ENCODE measurements at regions not wholly inside any gene's neighbourhood (a gene's known extent, or its start where the extent isn't known, plus 50 kb on each side); places are given as distances from the start of the nearest gene placed in this dataset.
"Not testable (repeated sequence)": the region's sequence is repeated elsewhere in the genome, so short reads cannot be mapped to it uniquely, and the experiment has no call there.

GRCh38 chr22:23500508-23501260, 79.4 kb downstream of the IGLL1 start:
- no peak overlapping the region for H3K4me3 ChIP-seq
- ATAC-seq (no peak), DNase-seq (peak in 1 of 5 donors; percentile 32)
- 49 to 70% (median 62%) methylated on average over 10 to 13 of the region's 13 CpGs for WGBS, 4 donors
- no peak overlapping the region for H3K27ac ChIP-seq
- TF ChIP-seq CTCF (IDR thresholded peaks at IDR 0.05) (no peak), POLR2A (IDR thresholded peaks at IDR 0.05) (no peak)
- no peaks in the 10 kb centered on the region for H3K9me3 ChIP-seq
- H3K4me1 ChIP-seq, result peaks cover 0 to 12% (median 0%) of the 10 kb centered on the region in 12 donors
- intact Hi-C loops (cut with DNase I), result no loop called here
- H3K27me3 ChIP-seq, result no peaks in the 10 kb centered on the region
- no peaks in the 10 kb centered on the region for H3K36me3 ChIP-seq

GRCh38 chr22:23499845-23500500, 80.1 kb downstream of the IGLL1 start:
- DNase-seq (peak in 1 of 5 donors; percentile 24), ATAC-seq (no peak)
- H3K4me1 ChIP-seq, result peaks cover 0 to 12% (median 0%) of the 10 kb centered on the region in 12 donors
- H3K27me3 ChIP-seq, result no peaks in the 10 kb centered on the region
- no peaks in the 10 kb centered on the region for H3K9me3 ChIP-seq
- no peak overlapping the region for H3K4me3 ChIP-seq
- intact Hi-C loops (cut with DNase I), result no loop called here
- TF ChIP-seq POLR2A (IDR thresholded peaks at IDR 0.05), result no peak
- no peak for TF ChIP-seq CTCF (IDR thresholded peaks at IDR 0.05)
- no peaks in the 10 kb centered on the region for H3K36me3 ChIP-seq
- WGBS, 4 donors, result 68 to 81% (median 74%) methylated on average over 8 of the region's 8 CpGs
- no peak overlapping the region for H3K27ac ChIP-seq

GRCh38 chr22:23498811-23499798, 81.0 kb downstream of the IGLL1 start:
- no peak for TF ChIP-seq CTCF (IDR thresholded peaks at IDR 0.05)
- H3K27ac ChIP-seq, result no peak overlapping the region
- H3K27me3 ChIP-seq, result no peaks in the 10 kb centered on the region
- peaks cover 0 to 4% (median 0%) of the 10 kb centered on the region in 12 donors for H3K4me1 ChIP-seq
- ATAC-seq (no peak), DNase-seq (peak in 1 of 5 donors; percentile 28)
- no peak overlapping the region for H3K4me3 ChIP-seq
- H3K36me3 ChIP-seq, result no peaks in the 10 kb centered on the region
- WGBS, 4 donors, result 59 to 71% (median 67%) methylated on average over 15 to 22 of the region's 22 CpGs
- H3K9me3 ChIP-seq, result no peaks in the 10 kb centered on the region
- intact Hi-C loops (cut with DNase I), result no loop called here

GRCh38 chr22:23497889-23498288, 82.2 kb downstream of the IGLL1 start:
- H3K9me3 ChIP-seq; H3K36me3 ChIP-seq; H3K27ac ChIP-seq; H3K4me1 ChIP-seq; H3K27me3 ChIP-seq; H3K4me3 ChIP-seq; intact Hi-C loops (cut with DNase I); ATAC-seq: not testable (repeated sequence)
- peak in 1 of 5 donors; percentile 26 for DNase-seq
- 88 to 95% (median 91%) methylated on average over 6 of the region's 6 CpGs for WGBS, 4 donors

Measured in heart left ventricle (tissue), 16 donors.